ENCODE measurements at regions not wholly inside any gene's neighbourhood (a gene's known extent, or its start where the extent isn't known, plus 50 kb on each side); places are given as distances from the start of the nearest gene placed in this dataset.

DNA sequence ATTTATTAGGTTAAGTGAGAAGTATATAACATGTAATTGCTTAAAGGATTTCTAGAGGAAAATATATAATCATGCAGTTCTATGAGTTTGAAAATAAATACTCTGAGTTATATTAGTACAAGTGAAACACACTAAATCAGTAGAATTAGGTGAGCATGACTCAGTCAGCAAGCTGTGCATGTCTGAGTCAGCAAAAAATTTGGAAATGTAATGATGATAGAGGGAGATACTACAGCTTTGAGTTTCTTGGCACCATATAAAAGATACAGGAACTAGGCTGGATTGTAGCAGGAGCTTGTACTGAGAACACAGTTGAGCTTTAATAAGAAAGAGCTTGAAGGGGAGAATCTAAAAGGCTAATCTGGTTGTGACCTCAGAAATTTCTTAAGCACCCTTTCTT, 1224.6 kb downstream of the CDH8 start:
- Histone ChIP-seq H3K4me2 (ENCODE audit: insufficient read depth, low read length) (no peak overlapping the region), H3K27ac (ENCODE audit: extremely low read depth, low read depth, low read length) (no peak overlapping the region), H3K79me2 (ENCODE audit: control insufficient read depth, insufficient read depth, low read length) (no peaks in the 10 kb centered on the region), H2AFZ (ENCODE audit: low read depth, low read length) (no peak overlapping the region), H3K9me3 (replicated peaks; ENCODE audit: control insufficient read depth, insufficient read depth, low read depth, low read length) (no peaks in the 10 kb centered on the region), H3K9ac (ENCODE audit: insufficient read depth in 1 of 2, low read depth in 2 of 2, low read length in 2 of 2) (no peak overlapping the region), H3K4me1 (replicated peaks in 1 of 2; ENCODE audit: control insufficient read depth in 2 of 2, insufficient read depth in 2 of 2, low read length in 2 of 2) (no peaks in the 10 kb centered on the region), H3K9me1 (ENCODE audit: control insufficient read depth, insufficient read depth, low read length) (no peaks in the 10 kb centered on the region), H3K27me3 (ENCODE audit: control insufficient read depth in 2 of 2, insufficient read depth in 2 of 2, low read length in 2 of 2) (no peaks in the 10 kb centered on the region), H3K4me3 (no peak overlapping the region), H3K36me3 (ENCODE audit: control insufficient read depth, insufficient read depth, low read length) (no peaks in the 10 kb centered on the region), H4K20me1 (replicated peaks; ENCODE audit: control insufficient read depth, insufficient read depth, low read length) (no peaks in the 10 kb centered on the region)
- TF ChIP-seq POU5F1 (IDR thresholded peaks at IDR 0.05; ENCODE audit: borderline replicate concordance, low read depth, low read length, partially characterized antibody) (no peak), RNF2 (IDR thresholded peaks at IDR 0.05) (no peak), MAFG (tag; conservative IDR thresholded peaks at IDR 0.05) (peak; percentile 49; the same call in 1 of the 2 replicates), ZNF316 (IDR thresholded peaks at IDR 0.05) (peak; percentile 75), MAFK (IDR thresholded peaks at IDR 0.05; ENCODE audit: low read length) (peak; percentile 76), MAFF (IDR thresholded peaks at IDR 0.05; ENCODE audit: low read length) (peak; percentile 70), C11orf30 (IDR thresholded peaks at IDR 0.05; ENCODE audit: low read depth) (peak; percentile 25; the same call in 1 of the 2 replicates)
- FAIRE-seq = no peak
- no peak for ATAC-seq
- in situ Hi-C loops (cut with MboI) (no loop called here), intact Hi-C loops (cut with micrococcal nuclease) (no loop called here)
- POLR2A ChIA-PET = no interaction called here
- no TSS peak for BruUV-seq (replicated peaks)
- CTCF ChIA-PET (ENCODE audit: low intra/inter-chr PET ratio) = no interaction called here
- no peak for DNase-seq (ENCODE audit: extremely low read depth in 1 of 4, low spot score in 3 of 4)

DNA sequence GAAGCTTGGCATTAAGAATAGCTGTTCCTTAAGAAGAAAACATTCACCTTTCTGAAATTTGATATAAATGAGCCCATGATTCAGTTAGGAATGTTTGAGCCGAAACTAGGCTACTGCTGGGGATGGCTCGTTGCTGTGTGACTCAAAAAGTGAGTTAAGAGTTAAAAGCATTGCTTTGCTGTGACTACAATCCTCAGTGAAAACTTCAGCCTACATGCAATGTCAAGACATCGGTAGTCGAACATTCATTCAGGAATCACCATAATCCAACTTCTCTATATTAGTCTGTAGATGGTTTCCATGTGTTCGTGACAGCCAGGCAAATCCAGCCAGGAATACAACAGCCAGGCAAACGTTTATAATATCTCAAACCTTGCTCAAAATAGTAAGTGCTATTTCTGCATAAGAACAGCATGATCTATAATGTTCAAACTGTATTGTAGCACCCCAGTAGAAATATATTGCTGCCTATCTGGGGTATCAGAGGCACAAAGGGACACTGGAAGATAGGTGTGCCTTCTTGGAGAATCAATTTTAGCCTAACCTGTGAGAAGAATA, 1225.1 kb downstream of the CDH8 start:
- Histone ChIP-seq H3K4me2 (ENCODE audit: insufficient read depth, low read length) (no peak overlapping the region), H2AFZ (ENCODE audit: low read depth, low read length) (no peak overlapping the region), H3K9me1 (ENCODE audit: control insufficient read depth, insufficient read depth, low read length) (no peaks in the 10 kb centered on the region), H3K36me3 (ENCODE audit: control insufficient read depth, insufficient read depth, low read length) (no peaks in the 10 kb centered on the region), H3K4me3 (no peak overlapping the region), H4K20me1 (replicated peaks; ENCODE audit: control insufficient read depth, insufficient read depth, low read length) (no peaks in the 10 kb centered on the region), H3K27me3 (ENCODE audit: control insufficient read depth in 2 of 2, insufficient read depth in 2 of 2, low read length in 2 of 2) (no peaks in the 10 kb centered on the region), H3K79me2 (ENCODE audit: control insufficient read depth, insufficient read depth, low read length) (no peaks in the 10 kb centered on the region), H3K9me3 (replicated peaks; ENCODE audit: control insufficient read depth, insufficient read depth, low read depth, low read length) (no peaks in the 10 kb centered on the region), H3K4me1 (replicated peaks in 1 of 2; ENCODE audit: control insufficient read depth in 2 of 2, insufficient read depth in 2 of 2, low read length in 2 of 2) (no peaks in the 10 kb centered on the region), H3K9ac (ENCODE audit: insufficient read depth in 1 of 2, low read depth in 2 of 2, low read length in 2 of 2) (no peak overlapping the region), H3K27ac (ENCODE audit: extremely low read depth, low read depth, low read length) (no peak overlapping the region)
- POLR2A ChIA-PET = no interaction called here
- WGBS (ENCODE audit: insufficient coverage, low coverage, missing lambda C conversion rate) = 0% methylated on average over 6 of the region's 6 CpGs
- FAIRE-seq (no peak), DNase-seq (ENCODE audit: extremely low read depth in 1 of 4, low spot score in 3 of 4) (no peak), ATAC-seq (no peak)
- CTCF ChIA-PET (ENCODE audit: low intra/inter-chr PET ratio) = no interaction called here
- intact Hi-C loops (cut with micrococcal nuclease) = no loop called here
- in situ Hi-C loops (cut with MboI) = no loop called here
- BruUV-seq (replicated peaks) = no TSS peak
- TF ChIP-seq ZNF217 (CRISPR knock-in tag; IDR thresholded peaks at IDR 0.05) (no peak), SUPT5H (IDR thresholded peaks at IDR 0.05) (no peak), ZBTB7A (IDR thresholded peaks at IDR 0.05; ENCODE audit: borderline replicate concordance, control insufficient read depth, low read depth, low read length) (no peak), HDGF (IDR thresholded peaks at IDR 0.05) (no peak), HSF4 (CRISPR knock-in tag; IDR thresholded peaks at IDR 0.05; ENCODE audit: borderline replicate concordance) (no peak), ZNF324 (CRISPR knock-in tag; IDR thresholded peaks at IDR 0.05) (no peak), ILK (tag; IDR thresholded peaks at IDR 0.05; ENCODE audit: borderline replicate concordance, low read depth) (no peak)
- TF ChIP-seq, protein P1, sequence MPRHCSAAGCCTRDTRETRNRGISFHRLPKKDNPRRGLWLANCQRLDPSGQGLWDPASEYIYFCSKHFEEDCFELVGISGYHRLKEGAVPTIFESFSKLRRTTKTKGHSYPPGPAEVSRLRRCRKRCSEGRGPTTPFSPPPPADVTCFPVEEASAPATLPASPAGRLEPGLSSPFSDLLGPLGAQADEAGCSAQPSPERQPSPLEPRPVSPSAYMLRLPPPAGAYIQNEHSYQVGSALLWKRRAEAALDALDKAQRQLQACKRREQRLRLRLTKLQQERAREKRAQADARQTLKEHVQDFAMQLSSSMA (CRISPR knock-in tag; IDR thresholded peaks at IDR 0.05) = no peak
- TF ChIP-seq, protein P2, sequence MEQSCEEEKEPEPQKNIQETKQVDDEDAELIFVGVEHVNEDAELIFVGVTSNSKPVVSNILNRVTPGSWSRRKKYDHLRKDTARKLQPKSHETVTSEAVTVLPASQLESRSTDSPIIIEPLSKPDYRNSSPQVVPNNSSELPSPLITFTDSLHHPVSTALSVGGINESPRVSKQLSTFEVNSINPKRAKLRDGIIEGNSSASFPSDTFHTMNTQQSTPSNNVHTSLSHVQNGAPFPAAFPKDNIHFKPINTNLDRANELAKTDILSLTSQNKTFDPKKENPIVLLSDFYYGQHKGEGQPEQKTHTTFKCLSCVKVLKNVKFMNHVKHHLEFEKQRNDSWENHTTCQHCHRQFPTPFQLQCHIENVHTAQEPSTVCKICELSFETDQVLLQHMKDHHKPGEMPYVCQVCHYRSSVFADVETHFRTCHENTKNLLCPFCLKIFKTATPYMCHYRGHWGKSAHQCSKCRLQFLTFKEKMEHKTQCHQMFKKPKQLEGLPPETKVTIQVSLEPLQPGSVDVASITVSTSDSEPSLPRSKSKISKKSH (CRISPR knock-in tag; IDR thresholded peaks at IDR 0.05) = no peak
- TF ChIP-seq, protein P3, sequence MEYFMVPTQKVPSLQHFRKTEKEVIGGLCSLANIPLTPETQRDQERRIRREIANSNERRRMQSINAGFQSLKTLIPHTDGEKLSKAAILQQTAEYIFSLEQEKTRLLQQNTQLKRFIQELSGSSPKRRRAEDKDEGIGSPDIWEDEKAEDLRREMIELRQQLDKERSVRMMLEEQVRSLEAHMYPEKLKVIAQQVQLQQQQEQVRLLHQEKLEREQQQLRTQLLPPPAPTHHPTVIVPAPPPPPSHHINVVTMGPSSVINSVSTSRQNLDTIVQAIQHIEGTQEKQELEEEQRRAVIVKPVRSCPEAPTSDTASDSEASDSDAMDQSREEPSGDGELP (CRISPR knock-in tag; IDR thresholded peaks at IDR 0.05; ENCODE audit: borderline replicate concordance) = no peak
